ENCODE measurements at regions not wholly inside any gene's neighbourhood (a gene's known extent, or its start where the extent isn't known, plus 50 kb on each side); places are given as distances from the start of the nearest gene placed in this dataset.
"Not testable (repeated sequence)": the region's sequence is repeated elsewhere in the genome, so short reads cannot be mapped to it uniquely, and the experiment has no call there.

DNA sequence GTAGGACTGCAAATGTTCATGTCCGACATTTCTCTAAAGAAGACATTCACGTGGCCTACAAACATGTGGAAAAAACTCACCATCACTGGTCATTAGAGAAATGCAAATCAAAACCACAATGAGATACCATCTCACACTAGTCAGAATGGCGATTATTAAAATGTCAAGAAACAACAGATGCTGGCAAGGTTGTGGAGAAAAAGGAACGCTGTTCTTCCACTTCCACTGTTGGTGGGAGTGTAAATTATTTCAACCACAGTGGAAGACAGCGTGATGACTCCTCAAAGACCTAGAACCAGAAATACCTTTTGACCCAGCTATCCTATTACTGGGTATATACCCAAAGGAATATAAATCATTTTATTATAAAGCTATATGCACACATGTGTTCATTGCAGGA is 253.9 kb upstream of the UBASH3B start:
- DNase-seq (ENCODE audit: low read depth in 2 of 2), result not testable (repeated sequence)

DNA sequence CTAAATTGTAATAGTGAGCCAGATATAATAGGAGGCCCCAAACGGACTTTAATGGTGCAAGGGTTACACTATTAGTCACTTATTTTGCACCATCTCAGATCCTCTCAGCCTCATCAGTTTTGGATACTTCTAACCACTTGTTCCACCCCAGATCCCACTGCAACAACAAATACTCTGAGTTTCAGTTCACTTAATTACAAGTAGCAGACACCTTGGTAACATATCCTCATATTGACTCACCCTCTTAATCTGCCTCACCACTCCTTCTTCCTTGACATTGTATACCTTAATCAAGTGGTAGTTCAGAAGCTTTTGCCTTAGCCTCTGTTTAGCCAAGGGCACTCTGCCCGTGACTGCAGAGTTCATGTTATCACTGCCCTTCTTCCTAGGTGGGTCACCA is 256.1 kb upstream of the UBASH3B start:
- DNase-seq (ENCODE audit: low read depth in 2 of 2), result no peak

DNA sequence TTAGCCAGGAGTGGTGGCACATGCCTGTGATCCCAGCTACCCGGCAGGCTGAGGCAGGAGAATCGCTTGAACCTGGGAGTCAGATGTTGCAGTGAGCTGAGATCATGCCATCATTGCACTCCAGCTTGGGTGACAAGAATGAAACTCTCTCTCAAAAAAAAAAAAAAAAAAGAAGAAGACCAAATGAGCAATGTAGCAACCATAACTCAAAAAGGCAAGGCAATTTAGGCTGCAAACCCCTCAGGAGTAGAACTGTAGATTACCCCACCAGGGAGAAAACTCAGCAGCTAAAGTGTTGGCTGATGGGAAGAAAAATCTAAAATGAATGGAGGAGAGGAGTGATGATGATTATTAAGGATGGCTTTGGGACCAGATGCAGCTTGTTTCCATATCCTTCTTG is 256.7 kb upstream of the UBASH3B start:
- DNase-seq (ENCODE audit: low read depth in 2 of 2), result no peak

DNA sequence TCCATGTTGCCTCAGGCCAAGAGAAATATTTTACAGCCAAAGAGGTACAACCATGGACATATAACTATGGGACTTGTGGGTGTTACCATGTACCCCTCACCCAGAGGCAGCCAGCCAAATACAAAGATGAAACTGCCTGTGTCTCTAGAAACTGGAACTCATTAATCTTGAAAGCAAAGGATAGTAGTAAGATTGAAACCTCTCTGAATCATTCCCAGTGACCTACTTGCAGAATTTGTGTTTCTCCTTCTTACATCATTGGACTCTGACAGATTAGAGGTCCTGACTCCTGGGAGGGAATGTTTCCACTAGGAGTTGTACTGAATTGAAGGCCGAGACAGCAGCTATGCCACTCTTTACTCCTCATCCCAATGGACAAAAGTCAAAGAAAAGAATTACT is 257.4 kb upstream of the UBASH3B start:
- DNase-seq (ENCODE audit: low read depth in 2 of 2), result no peak

DNA sequence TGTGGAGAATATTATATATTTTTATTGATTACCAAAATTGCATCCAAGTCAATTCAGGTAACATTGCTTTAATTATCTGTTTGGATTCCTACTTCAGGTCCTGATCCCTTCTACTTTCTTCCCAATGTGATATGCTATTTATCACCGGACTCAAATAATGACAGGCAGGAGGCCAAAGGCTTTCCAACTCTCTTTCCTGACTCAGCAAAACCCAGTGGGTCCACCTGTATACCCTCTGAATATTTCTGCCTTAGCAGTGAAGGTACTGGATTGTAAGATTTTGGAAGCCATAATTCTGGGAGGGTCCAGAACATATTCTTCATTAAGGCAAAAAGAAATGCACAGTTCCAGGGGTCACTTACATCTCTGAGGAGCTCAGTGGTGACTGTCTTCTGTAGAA is 260.2 kb upstream of the UBASH3B start:
- DNase-seq (ENCODE audit: low read depth in 2 of 2), result no peak

DNA sequence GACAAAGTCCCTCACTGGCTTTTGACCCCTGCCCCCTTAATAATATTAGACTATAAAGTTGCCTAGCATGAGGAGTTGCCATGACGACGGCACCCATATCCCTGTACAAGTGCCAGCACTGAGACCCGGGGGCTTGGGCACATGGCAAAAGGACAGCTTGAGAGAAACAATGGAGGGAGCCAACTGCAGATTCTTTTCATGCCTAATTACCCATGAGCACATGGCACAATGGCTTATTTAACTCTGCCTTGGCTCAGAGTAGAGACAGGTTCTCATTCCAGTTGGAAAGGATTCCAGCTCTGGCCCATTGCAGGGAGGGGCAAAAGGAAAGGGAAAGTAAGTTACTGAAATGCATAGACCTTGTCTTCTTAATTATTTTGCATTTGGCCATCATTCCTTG is 261.2 kb upstream of the UBASH3B start:
- DNase-seq (ENCODE audit: low read depth in 2 of 2), result no peak

DNA sequence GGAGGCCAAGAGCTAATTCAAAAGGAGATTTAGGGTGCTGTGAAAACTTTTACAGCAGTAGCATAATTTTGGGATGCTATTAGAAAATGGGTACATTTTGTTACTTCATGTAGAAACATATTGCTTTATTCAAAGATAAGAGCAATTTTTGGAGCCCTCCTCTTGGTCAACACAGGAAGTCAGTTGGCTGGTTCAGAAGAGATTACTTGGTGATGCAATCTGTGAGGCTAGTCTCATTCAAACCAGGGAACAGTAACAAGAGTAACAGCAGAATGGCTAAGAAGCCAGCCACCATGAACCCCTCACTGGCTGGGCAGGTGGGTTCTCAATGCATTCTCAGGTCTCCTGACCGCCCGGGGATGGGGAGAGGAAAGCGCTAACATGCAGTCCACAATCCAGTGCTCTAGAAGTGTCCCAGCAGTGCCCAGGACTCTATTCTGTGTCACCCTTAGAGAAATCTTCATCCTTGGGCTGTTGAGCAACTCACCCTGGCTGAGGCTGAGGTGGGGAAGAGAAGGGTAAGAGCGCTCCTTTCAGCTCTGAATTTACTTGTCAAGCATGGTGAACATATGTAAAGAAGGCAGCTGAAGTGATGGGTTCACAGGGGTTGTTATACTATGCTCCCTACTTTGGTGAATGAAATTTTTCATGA is 262.2 kb upstream of the UBASH3B start:
- DNase-seq (ENCODE audit: low read depth in 2 of 2), result no peak

DNA sequence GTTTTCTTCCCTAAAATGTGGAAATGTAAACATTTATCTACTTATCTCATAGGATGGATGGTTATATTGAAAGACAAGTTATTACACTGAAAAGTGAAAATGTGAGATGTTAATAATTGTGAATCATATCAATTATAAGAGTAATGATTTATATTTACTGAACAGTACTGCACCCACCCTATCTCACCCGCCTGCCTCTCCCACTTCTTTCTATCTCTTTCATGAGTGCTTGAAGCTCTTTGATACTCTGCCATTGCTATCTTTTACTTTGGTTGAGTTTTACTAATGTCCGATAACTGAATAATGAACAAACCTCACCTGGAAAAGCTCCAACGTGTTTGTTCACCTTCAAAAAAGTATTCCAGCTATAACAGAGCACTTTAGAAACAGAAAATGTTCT is 263.0 kb upstream of the UBASH3B start:
- DNase-seq (ENCODE audit: low read depth in 2 of 2), result no peak

DNA sequence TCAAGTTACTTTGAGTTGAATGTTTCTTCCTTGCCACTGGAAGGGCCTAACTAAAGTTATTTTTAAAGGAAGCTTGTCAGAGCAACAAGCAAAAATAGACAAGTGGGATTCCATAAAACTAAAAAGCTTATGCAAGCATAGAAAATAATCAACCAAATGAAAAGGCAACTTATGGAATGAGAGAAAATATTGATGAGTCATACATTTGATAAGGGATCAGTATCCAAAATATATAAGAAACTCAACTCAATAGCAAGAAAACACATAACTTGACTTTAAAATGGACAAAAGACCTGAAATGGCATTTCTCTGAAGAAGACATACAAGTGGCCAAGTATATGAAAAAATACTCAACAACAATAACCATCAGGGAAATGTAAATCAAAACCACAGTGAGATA is 264.5 kb upstream of the UBASH3B start:
- DNase-seq (ENCODE audit: low read depth in 2 of 2), result no peak

DNA sequence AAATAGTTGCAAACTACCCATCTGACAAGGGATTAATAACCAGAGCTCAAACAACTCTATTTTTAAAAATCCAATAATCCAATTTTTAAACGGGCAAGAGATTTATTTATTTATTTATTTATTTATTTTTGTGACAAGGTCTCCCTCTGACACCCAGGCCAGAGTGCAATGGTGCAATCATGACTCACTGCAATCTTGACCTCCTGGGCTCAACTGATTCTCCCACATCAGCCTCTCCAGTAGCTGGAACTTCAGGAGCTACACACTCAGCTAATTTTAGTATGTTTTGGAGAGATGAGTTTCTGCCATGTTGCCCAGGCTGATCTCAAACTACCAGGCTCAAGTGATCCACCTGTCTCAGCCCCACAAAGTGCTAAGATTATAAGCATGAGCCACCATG is 267.2 kb upstream of the BLID start:
- no peak for DNase-seq (ENCODE audit: low read depth in 2 of 2)

DNA sequence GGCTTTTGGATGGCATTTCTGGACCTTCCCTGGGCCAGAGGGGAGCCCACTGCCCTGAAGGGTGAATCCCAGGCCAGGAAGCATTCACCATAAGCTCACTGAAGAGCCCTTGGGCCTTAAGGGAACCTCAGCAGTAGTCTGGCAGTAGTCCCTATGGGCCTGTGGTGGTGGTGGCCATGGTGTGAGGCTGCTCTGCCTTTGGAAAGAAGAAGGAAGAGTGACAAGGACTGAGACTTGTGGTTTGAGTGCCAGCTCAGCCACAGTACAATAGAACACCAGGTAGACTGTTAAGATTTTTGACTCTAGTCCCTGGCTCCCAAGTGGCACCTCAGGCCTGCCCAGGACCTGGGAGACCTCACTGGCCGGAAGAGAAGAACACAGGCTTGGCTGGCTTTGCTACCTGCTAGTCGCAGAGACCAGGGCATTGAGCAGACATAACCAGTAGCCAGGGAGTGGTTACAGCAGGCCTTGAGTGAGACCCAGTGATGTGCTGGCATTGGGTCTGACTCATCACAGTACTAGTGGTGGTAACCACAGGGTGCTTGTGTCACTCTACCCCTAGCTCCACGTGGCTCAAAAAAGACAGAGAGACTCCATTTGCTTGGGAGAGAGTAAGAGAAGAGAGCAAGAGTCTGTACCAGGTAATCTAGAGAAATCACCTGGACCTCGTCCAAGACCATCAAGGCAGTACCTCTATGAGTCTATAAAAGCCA is 259.8 kb upstream of the BLID start:
- no peak for DNase-seq (ENCODE audit: low read depth in 2 of 2)

DNA sequence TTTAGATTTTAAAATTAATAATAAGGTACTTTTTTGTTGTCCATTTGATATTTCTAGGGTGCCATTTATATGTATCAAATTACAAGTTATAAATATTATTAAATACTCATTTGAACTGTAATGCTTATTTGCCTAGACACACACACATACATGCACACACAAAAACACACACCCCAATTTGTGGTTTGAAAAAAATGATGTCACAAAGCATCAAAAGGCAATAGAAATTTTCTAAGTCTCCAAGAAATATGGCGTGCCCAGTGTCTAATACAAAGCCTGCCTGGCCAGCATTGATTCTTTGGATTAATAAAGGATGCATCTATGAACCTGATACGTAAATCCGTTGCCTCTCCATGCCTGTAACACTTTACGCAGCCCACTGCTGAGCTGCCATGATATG is 252.8 kb upstream of the BLID start:
- DNase-seq (ENCODE audit: low read depth in 2 of 2), result no peak

DNA sequence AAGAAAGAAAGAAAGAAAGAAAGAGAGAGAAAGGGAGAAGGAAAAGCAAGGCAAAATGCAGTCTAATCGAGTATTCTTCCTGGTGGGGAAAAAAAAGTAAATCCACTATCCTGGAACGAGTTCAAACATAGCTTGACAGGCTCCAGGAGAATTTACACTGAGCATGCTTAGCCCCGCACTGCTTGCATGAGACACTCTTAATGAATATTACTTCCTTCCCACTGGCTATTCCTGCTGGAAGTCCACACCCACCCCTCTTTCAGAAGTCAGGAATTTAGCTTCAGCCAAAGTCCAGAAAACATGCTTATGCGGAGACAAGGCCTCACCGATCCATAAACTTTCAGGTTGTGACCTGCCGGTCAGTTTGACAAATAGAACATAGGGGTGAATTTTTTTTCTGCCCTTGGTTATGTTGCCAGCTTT is 251.8 kb upstream of the BLID start:
- DNase-seq (ENCODE audit: low read depth in 2 of 2), result no peak

DNA sequence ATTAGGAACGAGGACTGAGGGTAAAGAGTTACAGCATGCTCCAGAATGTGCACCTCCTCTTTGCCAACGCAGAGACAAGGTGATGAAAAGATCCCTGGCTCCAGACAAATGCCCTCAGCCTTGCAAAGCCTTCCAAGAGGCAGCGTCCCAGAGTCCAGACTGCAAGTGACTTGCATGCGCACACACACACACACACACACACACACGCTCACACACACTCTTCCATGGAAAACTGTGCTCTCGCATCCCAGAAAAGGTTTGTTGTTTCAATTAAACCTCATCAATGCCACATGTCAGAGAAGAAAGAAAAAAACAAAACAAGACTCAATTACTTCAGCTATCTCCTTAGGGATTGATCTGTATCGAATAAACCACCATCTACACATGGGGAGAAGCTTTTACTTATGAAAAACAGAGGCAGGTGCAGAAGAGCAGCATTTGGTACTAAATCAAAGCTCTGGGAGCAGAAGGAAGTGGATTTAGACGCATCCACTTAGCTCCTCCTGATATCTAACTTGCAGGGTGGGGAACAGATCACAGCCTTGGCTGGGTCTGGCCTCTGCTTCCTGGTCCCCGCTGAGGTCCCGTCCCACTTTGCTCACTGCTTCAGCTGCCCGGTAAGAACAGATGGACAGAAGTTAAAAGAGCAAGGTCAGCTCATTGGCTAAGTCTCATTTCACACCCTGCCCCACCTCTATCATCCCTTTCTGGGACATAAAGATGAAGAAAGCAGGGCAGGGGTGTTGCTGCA is 249.8 kb upstream of the BLID start:
- no peak for DNase-seq (ENCODE audit: low read depth in 2 of 2)

DNA sequence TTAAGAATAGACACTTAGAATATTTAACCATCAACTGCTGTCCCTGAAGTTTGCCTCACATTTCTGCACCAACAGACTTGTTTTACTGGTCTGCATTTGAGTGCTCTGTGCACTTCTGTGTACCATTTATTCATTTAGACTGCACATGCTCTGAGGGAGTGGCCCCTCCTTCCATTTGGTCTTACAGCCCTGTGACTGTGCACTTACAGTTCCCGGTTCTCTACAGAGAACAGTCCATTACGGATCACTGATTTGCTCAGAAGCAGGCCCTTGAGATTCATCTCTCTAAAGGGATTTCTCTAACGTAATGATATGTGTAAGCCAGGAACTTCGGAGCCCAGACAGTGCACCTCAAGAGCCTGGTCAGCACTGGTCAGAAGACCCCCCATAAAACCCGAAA is 247.3 kb upstream of the BLID start:
- DNase-seq (ENCODE audit: low read depth in 2 of 2), result no peak

DNA sequence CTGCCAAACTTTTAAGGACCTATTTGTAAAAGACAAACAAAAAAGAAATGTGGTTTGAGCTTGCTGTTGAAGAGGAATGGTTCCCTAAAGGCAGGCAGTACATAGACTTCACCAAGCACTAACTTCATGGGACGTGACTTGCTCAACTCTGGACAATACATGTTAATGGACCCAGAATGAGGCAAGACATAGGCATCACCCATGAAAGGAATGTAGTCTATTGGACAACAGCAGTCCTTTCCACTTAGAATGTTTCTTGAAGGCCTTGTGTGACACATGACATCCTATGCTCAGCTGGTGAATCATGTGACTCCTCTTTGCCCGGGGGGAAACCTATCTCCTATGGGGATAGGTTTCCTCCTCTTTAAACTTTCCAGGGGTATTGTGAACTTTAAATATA is 246.4 kb upstream of the BLID start:
- DNase-seq (ENCODE audit: low read depth in 2 of 2), result no peak

DNA sequence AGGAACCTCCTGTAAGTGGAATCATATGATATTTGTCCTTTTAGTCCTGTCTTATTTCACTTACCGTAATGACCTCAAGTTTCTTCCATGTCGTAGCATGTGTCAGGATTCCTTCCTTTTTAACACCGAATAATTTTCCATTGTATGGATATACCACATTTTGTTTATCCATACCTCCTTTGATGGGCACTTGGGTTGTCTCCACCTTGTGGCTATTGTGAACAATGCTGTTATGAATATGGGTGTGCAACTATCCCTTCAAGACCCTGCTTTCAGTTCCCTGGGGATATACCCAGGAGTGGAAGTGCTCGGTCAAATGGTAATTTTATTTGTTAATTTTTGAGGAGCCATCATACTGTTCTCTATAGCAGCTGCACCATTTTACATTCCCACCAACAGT is 244.9 kb upstream of the BLID start:
- DNase-seq (ENCODE audit: low read depth in 2 of 2), result no peak

DNA sequence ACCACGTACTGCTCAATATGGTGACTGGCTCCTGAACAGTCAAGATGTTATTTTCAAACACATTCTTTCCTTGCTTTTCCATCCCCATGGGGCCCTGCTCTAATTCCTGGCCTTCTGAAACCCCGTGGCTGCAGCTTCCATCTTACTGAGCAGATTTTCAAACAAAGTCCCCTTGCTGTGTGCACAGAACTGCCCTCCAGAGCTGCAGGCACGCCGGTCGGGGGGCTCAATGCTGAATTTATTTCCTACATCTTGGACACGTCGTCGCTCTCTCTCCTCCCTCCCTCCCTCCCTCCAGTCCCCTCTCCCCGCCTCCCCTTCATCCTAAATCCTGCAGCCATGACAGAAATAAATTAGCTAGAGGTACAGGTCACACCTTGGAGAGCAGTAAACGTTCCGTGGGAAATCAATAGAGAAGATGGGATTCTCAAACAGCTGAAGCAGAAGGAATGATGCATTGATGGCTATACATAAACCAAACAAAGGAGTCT is 243.1 kb upstream of the BLID start:
- DNase-seq (ENCODE audit: low read depth in 2 of 2), result no peak

DNA sequence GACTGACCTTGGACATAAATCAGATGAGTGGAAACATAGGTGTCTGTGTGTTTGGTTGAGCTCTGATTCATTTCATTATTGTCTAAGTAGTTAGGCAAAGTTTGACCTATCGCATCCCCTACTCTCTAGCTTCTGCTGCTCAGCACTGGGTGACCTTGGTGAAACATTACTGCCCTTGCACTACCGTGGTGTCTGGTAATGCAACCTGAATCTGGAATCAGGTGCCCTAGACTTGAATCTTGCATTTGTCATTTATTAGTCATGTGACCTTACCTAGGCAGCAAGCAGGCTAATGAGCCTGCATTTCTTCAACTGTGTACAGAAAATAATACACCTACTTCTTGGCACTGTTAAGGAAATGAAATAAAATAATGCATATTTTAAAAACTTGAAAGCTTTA is 242.3 kb upstream of the BLID start:
- DNase-seq (ENCODE audit: low read depth in 2 of 2), result no peak

DNA sequence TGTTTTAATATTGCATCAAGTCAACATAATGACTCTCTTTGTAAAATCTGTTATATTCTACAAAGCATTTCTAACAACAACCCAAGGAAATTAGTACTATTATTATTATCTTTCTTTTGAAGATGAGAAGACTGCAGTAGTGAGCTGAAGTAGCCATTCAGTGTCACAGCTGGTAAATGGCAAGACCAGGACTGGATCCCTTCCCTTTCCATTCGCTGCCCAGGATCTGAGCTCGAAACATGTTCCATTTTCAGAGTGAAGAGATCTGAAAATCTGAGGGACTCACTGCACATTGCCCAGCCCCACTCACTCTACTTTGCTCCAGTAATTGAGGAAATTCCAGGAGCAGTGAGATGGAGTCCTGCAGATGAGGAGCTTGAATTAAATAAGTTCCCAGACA is 240.0 kb upstream of the BLID start:
- no peak for DNase-seq (ENCODE audit: low read depth in 2 of 2)

DNA sequence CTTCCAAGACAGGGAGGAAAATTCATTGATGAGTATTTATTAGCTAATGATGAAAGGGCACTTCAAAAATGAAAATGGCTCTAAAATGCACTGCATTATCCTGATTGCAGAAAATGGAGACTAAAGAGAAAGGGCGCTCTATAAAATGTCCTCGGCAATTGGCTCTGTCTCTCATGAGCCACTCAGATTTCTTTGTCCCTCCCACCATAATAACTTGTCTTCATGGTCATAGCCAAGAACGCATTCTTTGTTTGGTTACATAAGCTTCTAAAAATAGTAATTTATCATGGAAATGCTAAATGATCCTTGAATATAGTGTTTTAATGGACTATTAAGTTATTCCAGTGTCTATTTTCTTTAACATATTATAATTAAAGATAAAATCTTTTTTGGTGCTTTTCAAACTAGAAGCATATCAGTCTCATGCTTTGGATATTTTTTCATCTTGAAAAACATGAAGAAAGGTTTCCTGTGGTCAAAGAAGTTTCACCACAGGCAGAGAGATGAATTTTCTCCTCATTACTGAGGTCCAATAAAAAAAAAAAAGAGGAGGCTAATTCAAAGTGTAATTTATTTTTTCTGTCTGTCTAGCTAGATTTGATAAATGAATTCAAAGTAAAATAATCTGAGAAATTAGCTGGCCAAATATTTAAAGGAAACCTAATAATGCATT is 238.1 kb upstream of the BLID start:
- no peak for DNase-seq (ENCODE audit: low read depth in 2 of 2)

DNA sequence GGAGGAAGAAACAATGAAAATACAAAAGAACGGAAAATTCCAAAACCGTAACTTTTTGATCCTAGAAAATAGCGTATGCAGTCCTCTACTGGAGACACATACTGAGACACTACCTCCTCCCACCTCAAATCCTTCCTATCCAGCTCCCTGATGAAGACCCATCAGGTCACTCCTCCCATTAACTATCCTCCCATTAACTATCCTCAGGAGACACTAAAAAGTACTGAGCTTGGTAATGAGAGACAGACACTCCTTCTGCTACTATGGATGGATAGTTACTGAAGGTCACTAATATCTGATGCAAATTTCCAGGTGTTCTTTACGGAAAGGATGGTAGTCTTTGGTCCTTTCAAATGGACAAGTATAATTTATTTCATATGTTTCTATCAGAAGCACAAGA is 237.5 kb upstream of the BLID start:
- no peak for DNase-seq (ENCODE audit: low read depth in 2 of 2)
